ENCODE measurements at regions not wholly inside any gene's neighbourhood (a gene's known extent, or its start where the extent isn't known, plus 50 kb on each side); places are given as distances from the start of the nearest gene placed in this dataset.

- Histone ChIP-seq H3K4me3 (no peak overlapping the region), H3K36me3 (no peaks in the 10 kb centered on the region), H3K27me3 (no peaks in the 10 kb centered on the region), H3K4me1 (no peaks in the 10 kb centered on the region), H3K27ac (no peak overlapping the region), H3K9me3 (no peaks in the 10 kb centered on the region)
- 88 to 92% (median 90%) methylated on average over 11 of the region's 11 CpGs for WGBS, 4 donors
- DNase-seq (peak in 3 of 5 donors; percentile 5 to 15 (median 15)), ATAC-seq (no peak)
- TF ChIP-seq CTCF (IDR thresholded peaks at IDR 0.05) (no peak), POLR2A (IDR thresholded peaks at IDR 0.05) (no peak)
- intact Hi-C loops (cut with DNase I), result loop anchor here in 1 of 10 donors (10.0 kb wide), 1 partner anchor 62 kb away; no protein-coding TSS in a partner anchor
Observed at GRCh38 chr9:134223091-134223490, 58.7 kb upstream of the RNU6ATAC start.

GRCh38 chr9:134223591-134224122 lies 59.3 kb upstream of the RNU6ATAC start:
- no peaks in the 10 kb centered on the region for H3K27me3 ChIP-seq
- peak in 3 of 5 donors; percentile 6 to 12 (median 11) for DNase-seq
- intact Hi-C loops (cut with DNase I), result loop anchor here in 1 of 10 donors (10.0 kb wide), 1 partner anchor 61 kb away; no protein-coding TSS in a partner anchor
- H3K36me3 ChIP-seq, result no peaks in the 10 kb centered on the region
- no peak overlapping the region for H3K4me3 ChIP-seq
- no peak for TF ChIP-seq POLR2A (IDR thresholded peaks at IDR 0.05)
- TF ChIP-seq CTCF (IDR thresholded peaks at IDR 0.05), result no peak
- H3K27ac ChIP-seq, result no peak overlapping the region
- WGBS, 4 donors, result 90 to 93% (median 92%) methylated on average over 15 of the region's 15 CpGs
- ATAC-seq, result no peak
- no peaks in the 10 kb centered on the region for H3K9me3 ChIP-seq
- no peaks in the 10 kb centered on the region for H3K4me1 ChIP-seq

GRCh38 chr9:134224127-134224526 lies 59.8 kb upstream of the RNU6ATAC start:
- intact Hi-C loops (cut with DNase I), result loop anchor here in 1 of 10 donors (10.0 kb wide), 1 partner anchor 61 kb away; no protein-coding TSS in a partner anchor
- WGBS, 4 donors, result 84 to 91% (median 88%) methylated on average over 9 of the region's 9 CpGs
- H3K9me3 ChIP-seq, result no peaks in the 10 kb centered on the region
- no peaks in the 10 kb centered on the region for H3K27me3 ChIP-seq
- no peak overlapping the region for H3K4me3 ChIP-seq
- H3K4me1 ChIP-seq, result no peaks in the 10 kb centered on the region
- DNase-seq (no peak), ATAC-seq (no peak)
- no peaks in the 10 kb centered on the region for H3K36me3 ChIP-seq
- TF ChIP-seq POLR2A (IDR thresholded peaks at IDR 0.05) (no peak), CTCF (IDR thresholded peaks at IDR 0.05) (no peak)
- H3K27ac ChIP-seq, result no peak overlapping the region

GRCh38 chr9:134224567-134225093 lies 60.3 kb upstream of the RNU6ATAC start:
- H3K9me3 ChIP-seq, result no peaks in the 10 kb centered on the region
- 79 to 90% (median 88%) methylated on average over 8 to 9 of the region's 9 CpGs for WGBS, 4 donors
- H3K4me1 ChIP-seq, result no peaks in the 10 kb centered on the region
- intact Hi-C loops (cut with DNase I), result loop anchor here in 1 of 10 donors (10.0 kb wide), 1 partner anchor 60 kb away; no protein-coding TSS in a partner anchor
- no peak overlapping the region for H3K4me3 ChIP-seq
- no peak for ATAC-seq
- peak in 3 of 5 donors; percentile 9 to 46 (median 11) for DNase-seq
- no peak for TF ChIP-seq POLR2A (IDR thresholded peaks at IDR 0.05)
- no peak for TF ChIP-seq CTCF (IDR thresholded peaks at IDR 0.05)
- no peak overlapping the region for H3K27ac ChIP-seq
- no peaks in the 10 kb centered on the region for H3K27me3 ChIP-seq
- H3K36me3 ChIP-seq, result no peaks in the 10 kb centered on the region

Measured in heart left ventricle (tissue), 16 donors.